SHP77 treated with DMSO at 0.1 percent for 48 hours (cell line): ENCODE measurements at regions not wholly inside any gene's neighbourhood (a gene's known extent, or its start where the extent isn't known, plus 50 kb on each side); places are given as distances from the start of the nearest gene placed in this dataset.

Source experiments
- DNase-seq: peaks from one replicate; lab custom pipeline; 2025; lab: John Stamatoyannopoulos, UW

GRCh38 chr17:77379065-77379428 lies 238.3 kb downstream of the SEC14L1 start:
- no peak for DNase-seq

- no peak for DNase-seq
Observed at GRCh38 chr17:77379832-77380231, 239.1 kb downstream of the SEC14L1 start.

- no peak for DNase-seq
Observed at GRCh38 chr17:77380395-77381184, 239.8 kb downstream of the SEC14L1 start.

GRCh38 chr17:77381185-77381700 lies 240.5 kb downstream of the SEC14L1 start:
- DNase-seq: no peak

GRCh38 chr17:77381731-77382130 lies 241.0 kb downstream of the SEC14L1 start:
- no peak for DNase-seq

- no peak for DNase-seq
Observed at GRCh38 chr17:77382356-77382911, 241.7 kb downstream of the SEC14L1 start.

- no peak for DNase-seq
Observed at GRCh38 chr17:77382966-77383612, 242.3 kb downstream of the SEC14L1 start.

GRCh38 chr17:77383613-77384608 lies 243.1 kb downstream of the SEC14L1 start:
- no peak for DNase-seq

GRCh38 chr17:77385750-77386501 lies 245.2 kb downstream of the SEC14L1 start:
- no peak for DNase-seq

GRCh38 chr17:77386502-77387192 lies 245.9 kb downstream of the SEC14L1 start:
- DNase-seq: no peak

GRCh38 chr17:77387891-77388290 lies 247.1 kb downstream of the SEC14L1 start:
- no peak for DNase-seq

GRCh38 chr17:77388384-77389306 lies 247.9 kb downstream of the SEC14L1 start:
- DNase-seq: no peak

GRCh38 chr17:77390870-77391269 lies 250.1 kb downstream of the SEC14L1 start:
- no peak for DNase-seq

GRCh38 chr17:77391668-77392375 lies 251.1 kb downstream of the SEC14L1 start:
- DNase-seq: no peak

GRCh38 chr17:77392376-77393273 lies 251.9 kb downstream of the SEC14L1 start:
- DNase-seq: no peak

GRCh38 chr17:77393274-77393600 lies 252.5 kb downstream of the SEC14L1 start:
- DNase-seq: no peak

GRCh38 chr17:77393867-77394539 lies 253.2 kb downstream of the SEC14L1 start:
- DNase-seq: no peak
